ENCODE measurements at regions not wholly inside any gene's neighbourhood (a gene's known extent, or its start where the extent isn't known, plus 50 kb on each side); places are given as distances from the start of the nearest gene placed in this dataset.

GRCh38 chr9:89874351-89875321 is 269.8 kb downstream of the GADD45G start:
- TF ChIP-seq CTCF (IDR thresholded peaks at IDR 0.05) (no peak), POLR2A (IDR thresholded peaks at IDR 0.05) (no peak)
